ENCODE measurements at regions not wholly inside any gene's neighbourhood (a gene's known extent, or its start where the extent isn't known, plus 50 kb on each side); places are given as distances from the start of the nearest gene placed in this dataset.

GRCh38 chr20:41833739-41834138 is 215.6 kb upstream of the CHD6 start:
- TF ChIP-seq NFRKB (IDR thresholded peaks at IDR 0.05) (no peak), BHLHE40 (IDR thresholded peaks at IDR 0.05; ENCODE audit: borderline replicate concordance) (no peak), LEF1 (IDR thresholded peaks at IDR 0.05; ENCODE audit: borderline replicate concordance) (no peak), CTBP1 (IDR thresholded peaks at IDR 0.05; ENCODE audit: borderline replicate concordance) (no peak)
- no peak for DNase-seq (ENCODE audit: extremely low spot score)
- ChIA-PET POLR2A (no interaction called here), CTCF (no interaction called here)

GRCh38 chr20:41830702-41831101 is 212.5 kb upstream of the CHD6 start:
- ChIA-PET CTCF (no interaction called here), POLR2A (no interaction called here)
- no peak for TF ChIP-seq ELF4 (IDR thresholded peaks at IDR 0.05)
- TF ChIP-seq FOXM1 (IDR thresholded peaks at IDR 0.05; ENCODE audit: borderline replicate concordance): no peak
- no peak for TF ChIP-seq NFRKB (IDR thresholded peaks at IDR 0.05)
- TF ChIP-seq SP1 (IDR thresholded peaks at IDR 0.05): no peak
- TF ChIP-seq SUZ12 (IDR thresholded peaks at IDR 0.05): no peak
- TF ChIP-seq PKNOX1 (IDR thresholded peaks at IDR 0.05): no peak
- no peak for TF ChIP-seq HDGF (IDR thresholded peaks at IDR 0.05; ENCODE audit: borderline replicate concordance)
- TF ChIP-seq TARDBP (IDR thresholded peaks at IDR 0.05): no peak
- no peak for TF ChIP-seq FOXA1 (IDR thresholded peaks at IDR 0.05)
- DNase-seq (ENCODE audit: extremely low spot score): no peak

GRCh38 chr20:41819436-41819835 is 201.3 kb upstream of the CHD6 start:
- DNase-seq (ENCODE audit: extremely low spot score): no peak
- ChIA-PET CTCF (no interaction called here), POLR2A (no interaction called here)
- TF ChIP-seq L3MBTL2 (conservative IDR thresholded peaks at IDR 0.05): no peak
- TF ChIP-seq ARNT (IDR thresholded peaks at IDR 0.05): no peak
- no peak for TF ChIP-seq LEF1 (IDR thresholded peaks at IDR 0.05; ENCODE audit: borderline replicate concordance)
- TF ChIP-seq SUZ12 (IDR thresholded peaks at IDR 0.05): no peak
- no peak for TF ChIP-seq FOXA1 (IDR thresholded peaks at IDR 0.05)
- TF ChIP-seq ZNF384 (IDR thresholded peaks at IDR 0.05): no peak
- no peak for TF ChIP-seq SP1 (IDR thresholded peaks at IDR 0.05)
- no peak for TF ChIP-seq FOXK2 (IDR thresholded peaks at IDR 0.05)
- TF ChIP-seq ELF4 (IDR thresholded peaks at IDR 0.05): no peak
- TF ChIP-seq PKNOX1 (IDR thresholded peaks at IDR 0.05): no peak
- no peak for TF ChIP-seq HDGF (IDR thresholded peaks at IDR 0.05; ENCODE audit: borderline replicate concordance)
- no peak for TF ChIP-seq BHLHE40 (IDR thresholded peaks at IDR 0.05; ENCODE audit: borderline replicate concordance)

- ChIA-PET POLR2A (no interaction called here), CTCF (no interaction called here)
- no peak for DNase-seq (ENCODE audit: extremely low spot score)
- TF ChIP-seq TARDBP (IDR thresholded peaks at IDR 0.05): no peak
- no peak for TF ChIP-seq ELF4 (IDR thresholded peaks at IDR 0.05)
- TF ChIP-seq FOXA1 (IDR thresholded peaks at IDR 0.05): no peak
- TF ChIP-seq PKNOX1 (IDR thresholded peaks at IDR 0.05): no peak
- TF ChIP-seq SUZ12 (IDR thresholded peaks at IDR 0.05): no peak
- TF ChIP-seq FOXK2 (IDR thresholded peaks at IDR 0.05): no peak
- no peak for TF ChIP-seq HDGF (IDR thresholded peaks at IDR 0.05; ENCODE audit: borderline replicate concordance)
- TF ChIP-seq ZNF384 (IDR thresholded peaks at IDR 0.05): no peak
- no peak for TF ChIP-seq FOXM1 (IDR thresholded peaks at IDR 0.05; ENCODE audit: borderline replicate concordance)
Measured at GRCh38 chr20:41818991-41819390, 200.8 kb upstream of the CHD6 start.

- ChIA-PET POLR2A (no interaction called here), CTCF (no interaction called here)
- DNase-seq (ENCODE audit: extremely low spot score): no peak
- TF ChIP-seq NFRKB (IDR thresholded peaks at IDR 0.05) (no peak), L3MBTL2 (conservative IDR thresholded peaks at IDR 0.05) (no peak), TARDBP (IDR thresholded peaks at IDR 0.05) (no peak), BHLHE40 (IDR thresholded peaks at IDR 0.05; ENCODE audit: borderline replicate concordance) (no peak), ELF4 (IDR thresholded peaks at IDR 0.05) (no peak), FOXM1 (IDR thresholded peaks at IDR 0.05; ENCODE audit: borderline replicate concordance) (no peak), ZNF384 (IDR thresholded peaks at IDR 0.05) (no peak)
Measured at GRCh38 chr20:41818369-41818768, 200.2 kb upstream of the CHD6 start.

- TF ChIP-seq ARNT (IDR thresholded peaks at IDR 0.05) (no peak), FOXM1 (IDR thresholded peaks at IDR 0.05; ENCODE audit: borderline replicate concordance) (no peak), BHLHE40 (IDR thresholded peaks at IDR 0.05; ENCODE audit: borderline replicate concordance) (no peak), HDGF (IDR thresholded peaks at IDR 0.05; ENCODE audit: borderline replicate concordance) (no peak), ELF4 (IDR thresholded peaks at IDR 0.05) (no peak), L3MBTL2 (conservative IDR thresholded peaks at IDR 0.05) (no peak), FOXA1 (IDR thresholded peaks at IDR 0.05) (no peak), LEF1 (IDR thresholded peaks at IDR 0.05; ENCODE audit: borderline replicate concordance) (no peak), NFRKB (IDR thresholded peaks at IDR 0.05) (no peak), CTBP1 (IDR thresholded peaks at IDR 0.05; ENCODE audit: borderline replicate concordance) (no peak), TARDBP (IDR thresholded peaks at IDR 0.05) (no peak), SUZ12 (IDR thresholded peaks at IDR 0.05) (no peak), PKNOX1 (IDR thresholded peaks at IDR 0.05) (no peak), FOXK2 (IDR thresholded peaks at IDR 0.05) (no peak), ZNF384 (IDR thresholded peaks at IDR 0.05) (no peak), SP1 (IDR thresholded peaks at IDR 0.05) (no peak)
- CTCF ChIA-PET: no interaction called here
- POLR2A ChIA-PET: no interaction called here
- no peak for DNase-seq (ENCODE audit: extremely low spot score)
Measured at GRCh38 chr20:41811456-41811855, 193.3 kb upstream of the CHD6 start.
